Suprapubic skin (tissue), 4 donors: ENCODE measurements at regions not wholly inside any gene's neighbourhood (a gene's known extent, or its start where the extent isn't known, plus 50 kb on each side); places are given as distances from the start of the nearest gene placed in this dataset.
A peak's percentile ranks its signal among the peaks of the same experiment; 100 is the strongest.
"Not testable (repeated sequence)": the region's sequence is repeated elsewhere in the genome, so short reads cannot be mapped to it uniquely, and the experiment has no call there.

Experiments used
- DNase-seq, 2 donors: peaks; one replicate each; pipeline ENCODE4 v3.0.0-alpha.2; 2019; ENCODE audit warnings: low spot score in 2 of 2
- H3K27ac ChIP-seq: fragments of 200-600 bp; sonication (generic); one replicate; pipeline ENCODE4 v1.5.1; 2019
- H3K27me3 ChIP-seq: fragments of 200-600 bp; sonication (generic); one replicate; pipeline ENCODE4 v1.5.1; 2019
- H3K36me3 ChIP-seq: fragments of 200-600 bp; sonication (generic); one replicate; pipeline ENCODE4 v1.5.1; 2019
- H3K4me1 ChIP-seq: fragments of 200-600 bp; sonication (generic); one replicate; pipeline ENCODE4 v1.5.1; 2019
- H3K4me3 ChIP-seq: fragments of 200-600 bp; sonication (generic); one replicate; pipeline ENCODE4 v1.5.1; 2019; ENCODE audit warnings: mild to moderate bottlenecking
- H3K9me3 ChIP-seq: fragments of 200-600 bp; sonication (generic); one replicate; pipeline ENCODE4 v1.5.1; 2019
- CTCF ChIP-seq, 2 donors: fragments of 200-600 bp in 1 of 2; fragments of 450-650 bp in 1 of 2; sonication (generic) in 1 of 2; IDR thresholded peaks; one replicate each; pipeline ENCODE4 v1.5.1; 2016 to 2019; ENCODE audit warnings: antibody characterized with exemption in 2 of 2, mild to moderate bottlenecking in 1 of 2, moderate library complexity in 1 of 2
- EP300 ChIP-seq: sonication (generic); formaldehyde crosslinking; IDR thresholded peaks from one replicate; pipeline ENCODE4 v1.6.1; 2017; ENCODE audit warnings: antibody characterized with exemption
- POLR2A ChIP-seq, 2 donors: fragments of 450-650 bp; IDR thresholded peaks; one replicate each; pipeline ENCODE4 v1.6.1; 2017; ENCODE audit warnings: antibody characterized with exemption in 2 of 2, mild to moderate bottlenecking in 2 of 2, moderate library complexity in 2 of 2
- POLR2AphosphoS5 ChIP-seq, 3 donors: sonication (generic); formaldehyde crosslinking; IDR thresholded peaks; one replicate each; pipeline ENCODE4 v1.6.1; 2017; ENCODE audit warnings: antibody characterized with exemption in 3 of 3
- WGBS: methylation state at CpG from one replicate; pipeline ENCODE4 v1.1.5; 2018; 5-methylcytosine and 5-hydroxymethylcytosine counted together

- 77% methylated on average over 4 of the region's 4 CpGs for WGBS
- H3K27me3 ChIP-seq, DNase-seq, H3K4me3 ChIP-seq, H3K36me3 ChIP-seq, H3K27ac ChIP-seq, H3K9me3 ChIP-seq, H3K4me1 ChIP-seq: not testable (repeated sequence)
Observed at GRCh38 chr6:3672339-3672738, 79.2 kb downstream of the PXDC1 start.

DNA sequence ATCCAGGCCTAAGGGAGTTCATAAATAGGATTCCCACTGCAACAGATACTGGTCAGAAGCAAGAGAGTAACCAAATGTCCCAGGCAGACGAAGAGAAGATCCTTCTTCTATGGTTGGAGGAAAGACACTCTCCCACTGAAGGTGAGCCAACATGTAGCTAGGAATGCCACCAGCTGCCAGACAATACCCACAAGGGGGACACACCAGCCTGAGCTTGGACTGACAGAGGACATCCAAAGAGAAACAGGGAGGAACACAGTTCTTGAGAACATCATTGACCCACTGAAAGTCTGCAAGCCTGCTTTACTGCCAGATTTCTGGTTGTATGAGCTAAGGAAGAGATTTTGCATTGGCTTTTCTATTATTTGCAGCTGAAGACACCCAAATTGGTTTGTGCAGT lies 80.1 kb downstream of the PXDC1 start:
- H3K4me1 ChIP-seq, result no peaks in the 10 kb centered on the region
- 100% methylated on average over 1 of the region's 1 CpG for WGBS

DNA sequence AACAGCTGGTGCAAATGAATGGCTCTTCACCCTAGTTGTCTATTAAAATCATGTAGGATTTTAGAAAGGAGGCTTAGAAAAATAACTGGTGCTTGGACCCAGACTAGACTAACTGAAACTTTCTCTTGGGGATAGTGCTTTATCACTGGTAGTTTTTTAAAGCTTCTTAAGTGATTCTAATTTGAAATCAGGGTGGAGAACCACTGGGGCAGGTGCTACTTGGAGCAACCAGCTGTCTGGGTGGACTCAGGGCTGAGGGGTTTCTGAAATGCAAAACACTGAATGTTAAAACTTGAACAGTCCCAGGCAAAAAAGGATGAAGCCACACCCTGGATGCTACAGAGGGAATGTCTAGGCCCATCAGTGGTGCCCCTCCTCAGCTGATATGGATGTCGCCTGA lies 81.2 kb downstream of the PXDC1 start:
- Histone ChIP-seq H3K4me1 (no peaks in the 10 kb centered on the region), H3K27ac (no peak overlapping the region), H3K36me3 (no peaks in the 10 kb centered on the region), H3K27me3 (no peaks in the 10 kb centered on the region), H3K4me3 (no peak overlapping the region), H3K9me3 (no peaks in the 10 kb centered on the region)
- no peak for DNase-seq
- TF ChIP-seq POLR2A (IDR thresholded peaks at IDR 0.05) (no peak), POLR2AphosphoS5 (IDR thresholded peaks at IDR 0.05) (no peak), CTCF (IDR thresholded peaks at IDR 0.05) (no peak), EP300 (no peak)
- 88% methylated on average over 1 of the region's 1 CpG for WGBS

More for the DNA sequence above, 80.1 kb downstream of the PXDC1 start:
- no peak overlapping the region for H3K27ac ChIP-seq
- no peaks in the 10 kb centered on the region for H3K36me3 ChIP-seq
- no peak for DNase-seq
- H3K4me3 ChIP-seq, result no peak overlapping the region
- TF ChIP-seq CTCF (IDR thresholded peaks at IDR 0.05), result no peak
- TF ChIP-seq POLR2AphosphoS5 (IDR thresholded peaks at IDR 0.05), result no peak
- no peaks in the 10 kb centered on the region for H3K9me3 ChIP-seq
- H3K27me3 ChIP-seq, result no peaks in the 10 kb centered on the region

DNA sequence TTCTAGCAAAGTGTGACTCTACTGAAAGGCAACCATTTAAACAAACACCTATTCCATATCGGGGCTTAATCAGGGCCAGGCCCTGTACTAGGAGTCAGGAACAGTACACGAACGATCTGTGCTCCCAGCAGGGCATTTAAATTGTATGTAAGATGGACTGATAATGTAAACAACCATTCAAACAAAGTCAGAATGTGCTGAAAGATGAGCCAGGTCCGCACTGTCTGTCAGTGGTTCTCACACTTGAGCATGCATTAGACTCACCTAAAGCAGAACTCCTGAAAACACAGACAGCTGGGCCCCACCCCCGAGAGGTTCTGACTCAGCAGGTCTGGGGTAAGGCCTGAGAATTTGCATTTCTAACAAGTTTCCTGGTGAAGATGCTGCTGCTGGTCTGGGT lies 81.6 kb downstream of the PXDC1 start:
- Histone ChIP-seq H3K36me3 (no peaks in the 10 kb centered on the region), H3K4me1 (no peaks in the 10 kb centered on the region), H3K4me3 (no peak overlapping the region), H3K27ac (no peak overlapping the region), H3K27me3 (no peaks in the 10 kb centered on the region), H3K9me3 (no peaks in the 10 kb centered on the region)
- 83% methylated on average over 5 of the region's 5 CpGs for WGBS
- TF ChIP-seq POLR2AphosphoS5 (IDR thresholded peaks at IDR 0.05) (no peak), EP300 (no peak), CTCF (IDR thresholded peaks at IDR 0.05) (no peak), POLR2A (IDR thresholded peaks at IDR 0.05) (no peak)
- DNase-seq, result no peak

DNA sequence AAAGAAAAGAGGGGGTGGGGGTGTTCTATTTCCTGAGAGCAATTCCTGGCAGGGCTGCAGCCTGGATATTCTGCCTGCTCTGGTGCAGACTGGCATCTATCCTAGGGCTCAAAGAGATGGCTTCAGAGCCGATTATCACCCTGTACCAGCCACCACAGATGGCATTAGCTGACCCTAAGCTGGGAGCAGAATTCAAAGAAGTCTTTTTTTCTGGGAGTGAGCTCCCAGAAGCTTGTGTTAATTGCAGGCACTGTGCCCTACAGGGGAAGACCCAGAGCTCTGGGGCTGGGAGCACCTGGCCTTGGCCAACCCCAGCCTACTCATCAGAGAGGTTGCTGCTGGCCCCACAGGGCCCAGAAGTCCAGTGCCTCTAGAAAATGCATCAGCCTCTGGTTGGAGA lies 85.9 kb downstream of the PXDC1 start:
- H3K36me3 ChIP-seq, result no peaks in the 10 kb centered on the region
- H3K4me1 ChIP-seq, result no peaks in the 10 kb centered on the region
- no peak for TF ChIP-seq CTCF (IDR thresholded peaks at IDR 0.05)
- no peak for TF ChIP-seq POLR2A (IDR thresholded peaks at IDR 0.05)
- TF ChIP-seq EP300, result no peak
- TF ChIP-seq POLR2AphosphoS5 (IDR thresholded peaks at IDR 0.05), result no peak
- H3K4me3 ChIP-seq, result no peak overlapping the region
- H3K9me3 ChIP-seq, result no peaks in the 10 kb centered on the region
- H3K27ac ChIP-seq, result no peak overlapping the region
- WGBS, result 89% methylated on average over 1 of the region's 1 CpG
- H3K27me3 ChIP-seq, result no peaks in the 10 kb centered on the region
- no peak for DNase-seq

GRCh38 chr6:3664625-3665041 lies 86.9 kb downstream of the PXDC1 start:
- Histone ChIP-seq H3K4me3 (no peak overlapping the region), H3K27me3 (no peaks in the 10 kb centered on the region), H3K4me1 (no peaks in the 10 kb centered on the region), H3K27ac (peak overlapping the region; percentile 23), H3K9me3 (no peaks in the 10 kb centered on the region), H3K36me3 (no peaks in the 10 kb centered on the region)
- 69% methylated on average over 8 of the region's 8 CpGs for WGBS
- TF ChIP-seq POLR2A (IDR thresholded peaks at IDR 0.05) (no peak), EP300 (no peak), CTCF (IDR thresholded peaks at IDR 0.05) (no peak), POLR2AphosphoS5 (IDR thresholded peaks at IDR 0.05) (no peak)
- DNase-seq, result no peak
